H1 (cell line): ENCODE measurements at regions not wholly inside any gene's neighbourhood (a gene's known extent, or its start where the extent isn't known, plus 50 kb on each side); places are given as distances from the start of the nearest gene placed in this dataset.

Source experiments
- RXRA ChIP-seq: IDR thresholded peaks from 2 replicates; pipeline ENCODE4 v1.6.1; 2011; ENCODE audit warnings: low read depth, mild to moderate bottlenecking, low read length, moderate library complexity; ENCODE audit not compliant: insufficient read depth

DNA sequence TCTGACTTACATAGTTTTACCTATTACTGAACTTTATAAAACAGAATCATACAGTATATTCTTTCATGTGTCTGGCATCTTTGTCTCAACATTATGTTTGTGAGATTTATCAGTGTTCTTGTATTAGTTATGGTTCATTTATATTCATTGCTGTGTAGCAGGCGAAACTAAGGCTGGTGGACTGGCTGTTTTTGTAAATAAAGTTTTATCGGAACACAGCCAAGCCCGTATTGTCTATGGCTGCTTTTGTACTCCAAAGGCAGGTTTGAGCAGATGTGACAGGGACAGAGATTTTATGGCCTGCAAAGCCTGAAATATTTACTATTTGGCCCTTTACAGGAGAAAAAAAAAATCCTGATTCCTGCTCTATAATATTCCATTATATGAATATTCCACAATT is 405.8 kb upstream of the RGS6 start (continued):
- no peak for TF ChIP-seq RXRA
